ENCODE measurements at regions not wholly inside any gene's neighbourhood (a gene's known extent, or its start where the extent isn't known, plus 50 kb on each side); places are given as distances from the start of the nearest gene placed in this dataset.
A peak's percentile ranks its signal among the peaks of the same experiment; 100 is the strongest.

DNA sequence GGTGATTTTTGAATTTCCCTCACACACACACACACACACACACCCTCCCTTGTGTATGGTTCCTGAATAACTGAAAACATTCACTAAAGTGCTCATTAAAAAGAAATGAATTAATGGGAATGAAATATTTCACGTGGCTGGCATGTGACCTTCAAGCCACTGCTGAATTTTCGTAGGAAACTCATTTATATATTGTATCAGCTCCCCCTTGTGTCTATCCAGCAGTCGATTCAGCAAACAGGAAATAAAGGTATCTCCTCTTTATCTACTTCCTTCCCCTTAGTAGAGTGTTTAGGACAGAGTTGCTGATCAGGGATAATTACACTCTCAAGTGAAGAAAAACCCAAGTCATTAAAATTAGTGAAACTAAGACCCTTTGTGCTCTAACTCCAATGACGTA is 912.6 kb upstream of the LCORL start:
- Histone ChIP-seq H3K27ac (ENCODE audit: low read depth in 2 of 2, low read length in 1 of 2) (no peak overlapping the region), H2AFZ (ENCODE audit: low read depth) (no peak overlapping the region), H3K79me2 (ENCODE audit: insufficient read depth) (no peaks in the 10 kb centered on the region), H3K4me3 (ENCODE audit: low read depth in 2 of 2, low read length in 1 of 2) (no peak overlapping the region), H3K9ac (no peak overlapping the region), H4K20me1 (ENCODE audit: insufficient read depth) (no peaks in the 10 kb centered on the region), H3K4me1 (ENCODE audit: control insufficient read depth in 1 of 2, insufficient read depth in 2 of 2, low read depth in 1 of 2, low read length in 1 of 2) (no peaks in the 10 kb centered on the region; a peak in 1 of 4 replicates), H3K9me2 (no peaks in the 10 kb centered on the region), H3K36me3 (replicated peaks in 1 of 2; ENCODE audit: control insufficient read depth in 1 of 2, insufficient read depth in 2 of 2, low read length in 1 of 2) (no peaks in the 10 kb centered on the region), H3K4me2 (no peak overlapping the region), H3K27me3 (ENCODE audit: insufficient read depth) (no peaks in the 10 kb centered on the region), H3F3A (replicated peaks; ENCODE audit: insufficient read depth) (no peaks in the 10 kb centered on the region), H3K9me3 (no peaks in the 10 kb centered on the region)
- POLR2A ChIA-PET: no interaction called here
- DNase-seq: peak; percentile 3
- CTCF ChIA-PET: interaction anchor here (1.0 to 1.2 kb wide), 4 partner anchors 9 to 248 kb away, joined by 3 to 4 read pairs (median 3); no protein-coding TSS in a partner anchor
- TF ChIP-seq, protein P1, sequence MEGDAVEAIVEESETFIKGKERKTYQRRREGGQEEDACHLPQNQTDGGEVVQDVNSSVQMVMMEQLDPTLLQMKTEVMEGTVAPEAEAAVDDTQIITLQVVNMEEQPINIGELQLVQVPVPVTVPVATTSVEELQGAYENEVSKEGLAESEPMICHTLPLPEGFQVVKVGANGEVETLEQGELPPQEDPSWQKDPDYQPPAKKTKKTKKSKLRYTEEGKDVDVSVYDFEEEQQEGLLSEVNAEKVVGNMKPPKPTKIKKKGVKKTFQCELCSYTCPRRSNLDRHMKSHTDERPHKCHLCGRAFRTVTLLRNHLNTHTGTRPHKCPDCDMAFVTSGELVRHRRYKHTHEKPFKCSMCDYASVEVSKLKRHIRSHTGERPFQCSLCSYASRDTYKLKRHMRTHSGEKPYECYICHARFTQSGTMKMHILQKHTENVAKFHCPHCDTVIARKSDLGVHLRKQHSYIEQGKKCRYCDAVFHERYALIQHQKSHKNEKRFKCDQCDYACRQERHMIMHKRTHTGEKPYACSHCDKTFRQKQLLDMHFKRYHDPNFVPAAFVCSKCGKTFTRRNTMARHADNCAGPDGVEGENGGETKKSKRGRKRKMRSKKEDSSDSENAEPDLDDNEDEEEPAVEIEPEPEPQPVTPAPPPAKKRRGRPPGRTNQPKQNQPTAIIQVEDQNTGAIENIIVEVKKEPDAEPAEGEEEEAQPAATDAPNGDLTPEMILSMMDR (IDR thresholded peaks at IDR 0.05): peak; percentile 44
- TF ChIP-seq GATA2 (CRISPR knock-in tag; IDR thresholded peaks at IDR 0.05) (no peak), SMC3 (IDR thresholded peaks at IDR 0.05; ENCODE audit: low read depth, low read length) (peak; percentile 35), JUND (IDR thresholded peaks at IDR 0.05) (no peak), RAD21 (IDR thresholded peaks at IDR 0.05; ENCODE audit: low read length) (peak; percentile 59), TEAD4 (IDR thresholded peaks at IDR 0.05; ENCODE audit: borderline replicate concordance, insufficient read depth) (no peak)
- WGBS (ENCODE audit: low lambda C conversion rate): 11% methylated on average over 4 of the region's 4 CpGs

DNA sequence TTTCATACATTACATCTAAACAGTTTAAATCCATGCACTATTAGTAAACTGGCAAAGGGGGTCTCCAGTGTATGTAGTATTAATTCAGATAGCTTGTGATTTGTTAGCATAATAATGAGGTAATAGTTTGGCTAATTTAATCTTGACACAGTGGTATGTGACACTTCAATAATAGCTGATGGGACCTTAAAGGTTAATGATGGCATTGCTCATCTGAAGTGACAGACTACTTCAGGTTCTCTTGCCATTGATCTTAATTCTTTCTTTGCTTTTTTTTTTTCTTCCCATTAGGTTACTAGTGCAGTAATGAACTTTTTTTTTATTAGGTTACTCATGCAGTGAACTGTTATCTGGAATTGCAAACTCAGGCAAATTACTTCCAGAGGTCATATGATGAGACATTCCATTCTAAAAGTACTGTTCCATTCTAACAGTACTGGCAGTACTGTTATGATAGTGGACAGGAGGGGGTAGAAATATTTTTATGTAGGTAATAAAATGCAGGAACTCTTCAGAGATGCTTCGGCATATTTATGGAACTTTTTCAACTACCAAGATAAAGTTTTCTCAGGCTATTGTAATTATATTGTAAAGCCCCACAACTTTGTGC is 911.3 kb upstream of the LCORL start:
- Histone ChIP-seq H3K27me3 (ENCODE audit: insufficient read depth) (no peaks in the 10 kb centered on the region), H3K9ac (no peak overlapping the region), H3K4me1 (ENCODE audit: control insufficient read depth in 1 of 2, insufficient read depth in 2 of 2, low read depth in 1 of 2, low read length in 1 of 2) (no peaks in the 10 kb centered on the region; a peak in 1 of 4 replicates), H3K9me2 (no peaks in the 10 kb centered on the region), H2AFZ (ENCODE audit: low read depth) (no peak overlapping the region), H3F3A (replicated peaks; ENCODE audit: insufficient read depth) (no peaks in the 10 kb centered on the region), H3K4me3 (ENCODE audit: low read depth in 2 of 2, low read length in 1 of 2) (no peak overlapping the region), H3K9me3 (no peaks in the 10 kb centered on the region), H3K27ac (ENCODE audit: low read depth in 2 of 2, low read length in 1 of 2) (no peak overlapping the region), H4K20me1 (ENCODE audit: insufficient read depth) (no peaks in the 10 kb centered on the region), H3K4me2 (no peak overlapping the region), H3K79me2 (ENCODE audit: insufficient read depth) (no peaks in the 10 kb centered on the region), H3K36me3 (replicated peaks in 1 of 2; ENCODE audit: control insufficient read depth in 1 of 2, insufficient read depth in 2 of 2, low read length in 1 of 2) (no peaks in the 10 kb centered on the region)
- WGBS (ENCODE audit: low lambda C conversion rate): 45% methylated on average over 1 of the region's 1 CpG
- no peak for DNase-seq
- POLR2A ChIA-PET: no interaction called here
- CTCF ChIA-PET: no interaction called here
- TF ChIP-seq POLR2AphosphoS5 (IDR thresholded peaks at IDR 0.05; ENCODE audit: low read depth, low read length): no peak
- TF ChIP-seq ELF1 (IDR thresholded peaks at IDR 0.05): no peak
- TF ChIP-seq, protein P2, sequence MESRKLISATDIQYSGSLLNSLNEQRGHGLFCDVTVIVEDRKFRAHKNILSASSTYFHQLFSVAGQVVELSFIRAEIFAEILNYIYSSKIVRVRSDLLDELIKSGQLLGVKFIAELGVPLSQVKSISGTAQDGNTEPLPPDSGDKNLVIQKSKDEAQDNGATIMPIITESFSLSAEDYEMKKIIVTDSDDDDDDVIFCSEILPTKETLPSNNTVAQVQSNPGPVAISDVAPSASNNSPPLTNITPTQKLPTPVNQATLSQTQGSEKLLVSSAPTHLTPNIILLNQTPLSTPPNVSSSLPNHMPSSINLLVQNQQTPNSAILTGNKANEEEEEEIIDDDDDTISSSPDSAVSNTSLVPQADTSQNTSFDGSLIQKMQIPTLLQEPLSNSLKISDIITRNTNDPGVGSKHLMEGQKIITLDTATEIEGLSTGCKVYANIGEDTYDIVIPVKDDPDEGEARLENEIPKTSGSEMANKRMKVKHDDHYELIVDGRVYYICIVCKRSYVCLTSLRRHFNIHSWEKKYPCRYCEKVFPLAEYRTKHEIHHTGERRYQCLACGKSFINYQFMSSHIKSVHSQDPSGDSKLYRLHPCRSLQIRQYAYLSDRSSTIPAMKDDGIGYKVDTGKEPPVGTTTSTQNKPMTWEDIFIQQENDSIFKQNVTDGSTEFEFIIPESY (IDR thresholded peaks at IDR 0.05; ENCODE audit: borderline replicate concordance, low read depth): no peak
- no peak for TF ChIP-seq RXRA (IDR thresholded peaks at IDR 0.05; ENCODE audit: borderline replicate concordance, low read depth)
- TF ChIP-seq SIN3A (IDR thresholded peaks at IDR 0.05; ENCODE audit: borderline replicate concordance, low read depth, low read length): no peak
- TF ChIP-seq, protein P3, sequence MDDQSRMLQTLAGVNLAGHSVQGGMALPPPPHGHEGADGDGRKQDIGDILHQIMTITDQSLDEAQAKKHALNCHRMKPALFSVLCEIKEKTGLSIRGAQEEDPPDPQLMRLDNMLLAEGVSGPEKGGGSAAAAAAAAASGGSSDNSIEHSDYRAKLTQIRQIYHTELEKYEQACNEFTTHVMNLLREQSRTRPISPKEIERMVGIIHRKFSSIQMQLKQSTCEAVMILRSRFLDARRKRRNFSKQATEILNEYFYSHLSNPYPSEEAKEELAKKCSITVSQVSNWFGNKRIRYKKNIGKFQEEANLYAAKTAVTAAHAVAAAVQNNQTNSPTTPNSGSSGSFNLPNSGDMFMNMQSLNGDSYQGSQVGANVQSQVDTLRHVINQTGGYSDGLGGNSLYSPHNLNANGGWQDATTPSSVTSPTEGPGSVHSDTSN (IDR thresholded peaks at IDR 0.05): no peak
- TF ChIP-seq, protein P4, sequence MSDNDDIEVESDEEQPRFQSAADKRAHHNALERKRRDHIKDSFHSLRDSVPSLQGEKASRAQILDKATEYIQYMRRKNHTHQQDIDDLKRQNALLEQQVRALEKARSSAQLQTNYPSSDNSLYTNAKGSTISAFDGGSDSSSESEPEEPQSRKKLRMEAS (IDR thresholded peaks at IDR 0.05; ENCODE audit: low read depth): no peak
- TF ChIP-seq, protein P5, sequence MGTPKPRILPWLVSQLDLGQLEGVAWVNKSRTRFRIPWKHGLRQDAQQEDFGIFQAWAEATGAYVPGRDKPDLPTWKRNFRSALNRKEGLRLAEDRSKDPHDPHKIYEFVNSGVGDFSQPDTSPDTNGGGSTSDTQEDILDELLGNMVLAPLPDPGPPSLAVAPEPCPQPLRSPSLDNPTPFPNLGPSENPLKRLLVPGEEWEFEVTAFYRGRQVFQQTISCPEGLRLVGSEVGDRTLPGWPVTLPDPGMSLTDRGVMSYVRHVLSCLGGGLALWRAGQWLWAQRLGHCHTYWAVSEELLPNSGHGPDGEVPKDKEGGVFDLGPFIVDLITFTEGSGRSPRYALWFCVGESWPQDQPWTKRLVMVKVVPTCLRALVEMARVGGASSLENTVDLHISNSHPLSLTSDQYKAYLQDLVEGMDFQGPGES (IDR thresholded peaks at IDR 0.05; ENCODE audit: low read depth, low read length): no peak
- TF ChIP-seq, protein P6, sequence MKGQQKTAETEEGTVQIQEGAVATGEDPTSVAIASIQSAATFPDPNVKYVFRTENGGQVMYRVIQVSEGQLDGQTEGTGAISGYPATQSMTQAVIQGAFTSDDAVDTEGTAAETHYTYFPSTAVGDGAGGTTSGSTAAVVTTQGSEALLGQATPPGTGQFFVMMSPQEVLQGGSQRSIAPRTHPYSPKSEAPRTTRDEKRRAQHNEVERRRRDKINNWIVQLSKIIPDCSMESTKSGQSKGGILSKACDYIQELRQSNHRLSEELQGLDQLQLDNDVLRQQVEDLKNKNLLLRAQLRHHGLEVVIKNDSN (IDR thresholded peaks at IDR 0.05; ENCODE audit: borderline replicate concordance, low read depth): no peak
- TF ChIP-seq RCOR1 (IDR thresholded peaks at IDR 0.05; ENCODE audit: low read length): no peak
- TF ChIP-seq, protein P7, sequence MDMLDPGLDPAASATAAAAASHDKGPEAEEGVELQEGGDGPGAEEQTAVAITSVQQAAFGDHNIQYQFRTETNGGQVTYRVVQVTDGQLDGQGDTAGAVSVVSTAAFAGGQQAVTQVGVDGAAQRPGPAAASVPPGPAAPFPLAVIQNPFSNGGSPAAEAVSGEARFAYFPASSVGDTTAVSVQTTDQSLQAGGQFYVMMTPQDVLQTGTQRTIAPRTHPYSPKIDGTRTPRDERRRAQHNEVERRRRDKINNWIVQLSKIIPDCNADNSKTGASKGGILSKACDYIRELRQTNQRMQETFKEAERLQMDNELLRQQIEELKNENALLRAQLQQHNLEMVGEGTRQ (IDR thresholded peaks at IDR 0.05; ENCODE audit: borderline replicate concordance, low read depth, low read length): no peak
- no peak for TF ChIP-seq TEAD4 (IDR thresholded peaks at IDR 0.05; ENCODE audit: borderline replicate concordance, insufficient read depth)
- TF ChIP-seq NFIC (IDR thresholded peaks at IDR 0.05; ENCODE audit: borderline replicate concordance): no peak
- TF ChIP-seq RAD21 (IDR thresholded peaks at IDR 0.05; ENCODE audit: low read length): no peak

Measured in SK-N-SH (cell line).